HG03095 (cell line): ENCODE measurements at regions not wholly inside any gene's neighbourhood (a gene's known extent, or its start where the extent isn't known, plus 50 kb on each side); places are given as distances from the start of the nearest gene placed in this dataset.

ENCODE experiments used
- ATAC-seq: cut with Tn5 transposase; IDR thresholded peaks from one replicate; pipeline ENCODE4 v1.9.1; 2021; ENCODE audit warnings: moderate library complexity; ENCODE audit not compliant: unreplicated experiment

GRCh38 chr4:89604951-89605350 lies 232.0 kb downstream of the SNCA start:
- no peak for ATAC-seq

GRCh38 chr4:89599026-89599425 lies 237.9 kb downstream of the SNCA start:
- no peak for ATAC-seq

GRCh38 chr4:89598602-89599001 lies 238.4 kb downstream of the SNCA start:
- ATAC-seq = no peak

- no peak for ATAC-seq
These were observed 241.7 kb downstream of the SNCA start for GRCh38 chr4:89595125-89595789.

- no peak for ATAC-seq
These were observed 246.8 kb downstream of the SNCA start for GRCh38 chr4:89590128-89590527.

- no peak for ATAC-seq
These were observed 248.5 kb downstream of the SNCA start for GRCh38 chr4:89588421-89588820.

- no peak for ATAC-seq
These were observed 249.6 kb downstream of the SNCA start for GRCh38 chr4:89587364-89587763.

GRCh38 chr4:89586864-89587263 lies 250.1 kb downstream of the SNCA start:
- no peak for ATAC-seq

GRCh38 chr4:89586318-89586717 lies 250.6 kb downstream of the SNCA start:
- no peak for ATAC-seq

GRCh38 chr4:89582756-89583505 lies 254.0 kb downstream of the SNCA start:
- ATAC-seq = no peak

GRCh38 chr4:89579771-89580170 lies 257.2 kb downstream of the SNCA start:
- no peak for ATAC-seq

GRCh38 chr4:89576246-89576645 lies 260.7 kb downstream of the SNCA start:
- ATAC-seq = no peak

- ATAC-seq = no peak
These were observed 261.1 kb downstream of the SNCA start for GRCh38 chr4:89575840-89576239.

- ATAC-seq = no peak
These were observed 262.8 kb downstream of the SNCA start for GRCh38 chr4:89574176-89574575.

- no peak for ATAC-seq
These were observed 263.3 kb downstream of the SNCA start for GRCh38 chr4:89573656-89574055.

GRCh38 chr4:89572224-89572858 lies 264.6 kb downstream of the SNCA start:
- ATAC-seq = no peak

- ATAC-seq = no peak
These were observed 263.3 kb upstream of the GPRIN3 start for GRCh38 chr4:89570931-89571330.

- ATAC-seq = no peak
These were observed 260.3 kb upstream of the GPRIN3 start for GRCh38 chr4:89567936-89568335.

GRCh38 chr4:89563431-89563830 lies 255.8 kb upstream of the GPRIN3 start:
- no peak for ATAC-seq

- ATAC-seq = no peak
These were observed 255.1 kb upstream of the GPRIN3 start for GRCh38 chr4:89562746-89563145.

- no peak for ATAC-seq
These were observed 253.4 kb upstream of the GPRIN3 start for GRCh38 chr4:89561048-89561447.

GRCh38 chr4:89558147-89558546 lies 250.5 kb upstream of the GPRIN3 start:
- ATAC-seq = no peak
